K562 (cell line): ENCODE measurements at regions not wholly inside any gene's neighbourhood (a gene's known extent, or its start where the extent isn't known, plus 50 kb on each side); places are given as distances from the start of the nearest gene placed in this dataset.

Source experiments
- AFF1 ChIP-seq, 2 experiments: fragments of 450-650 bp; IDR thresholded peaks; 2 replicates each; pipeline ENCODE4 v1.6.1; 2018; ENCODE audit warnings: mild to moderate bottlenecking in 2 of 2, low read depth in 1 of 2; ENCODE audit not compliant: partially characterized antibody in 2 of 2
- CBFA2T3 ChIP-seq: fragments of 450-650 bp; IDR thresholded peaks from 2 replicates; pipeline ENCODE4 v1.6.1; 2017
- CTBP1 ChIP-seq: fragments of 450-650 bp; IDR thresholded peaks from 2 replicates; pipeline ENCODE4 v1.6.1; 2016; ENCODE audit warnings: borderline replicate concordance
- CXXC5 ChIP-seq: fragments of 250-450 bp; sonication (Bioruptor Pico); IDR thresholded peaks from 2 replicates; pipeline ENCODE4 v1.8.0; 2022; ENCODE audit warnings: inconsistent platforms, mild to moderate bottlenecking, moderate library complexity
- EP300 ChIP-seq: IDR thresholded peaks from 2 replicates; pipeline ENCODE4 v1.6.1; 2012; ENCODE audit warnings: low read length, improper control_type of control experiment
- FOXK2 ChIP-seq, 2 experiments: fragments of 450-650 bp; IDR thresholded peaks in 1 of 2; conservative IDR thresholded peaks in 1 of 2; 2 replicates each; pipeline ENCODE4 v1.6.1; 2016; ENCODE audit warnings: low read depth in 2 of 2, mild to moderate bottlenecking in 1 of 2
- HNRNPK ChIP-seq: fragments of 200-400 bp; formaldehyde crosslinking; IDR thresholded peaks from one replicate; pipeline ENCODE4 v1.6.1; 2018; ENCODE audit warnings: mild to moderate bottlenecking, low read depth, low read length; ENCODE audit not compliant: poor library complexity, severe bottlenecking
- MCM2 ChIP-seq: fragments of 450-650 bp; IDR thresholded peaks from 2 replicates; pipeline ENCODE4 v1.6.1; 2017; ENCODE audit warnings: low read depth, mild to moderate bottlenecking
- NBN ChIP-seq: fragments of 450-650 bp; IDR thresholded peaks from 2 replicates; pipeline ENCODE4 v1.6.1; 2016; ENCODE audit warnings: low read depth, mild to moderate bottlenecking
- NFATC3 ChIP-seq: fragments of 450-650 bp; IDR thresholded peaks from 2 replicates; pipeline ENCODE4 v1.6.1; 2017; ENCODE audit warnings: mild to moderate bottlenecking
- NR2C1 ChIP-seq, 2 experiments: fragments of 450-650 bp; IDR thresholded peaks; 2 replicates each; pipeline ENCODE4 v1.6.1; 2017; ENCODE audit warnings: mild to moderate bottlenecking in 2 of 2, antibody characterized with exemption in 1 of 2, inconsistent platforms in 1 of 2, missing compliant biosample characterization in 1 of 2, missing genetic modification characterization in 1 of 2
- PRPF4 ChIP-seq: fragments of 200-400 bp; formaldehyde crosslinking; IDR thresholded peaks from one replicate; pipeline ENCODE4 v1.6.1; 2017; ENCODE audit warnings: low read length, low read depth, mild to moderate bottlenecking; ENCODE audit not compliant: insufficient read depth, poor library complexity, severe bottlenecking
- TAF1 ChIP-seq: IDR thresholded peaks from 2 replicates; pipeline ENCODE4 v1.6.1; 2011; ENCODE audit warnings: mild to moderate bottlenecking, low read length, moderate library complexity; ENCODE audit not compliant: insufficient read depth, control insufficient read depth, severe bottlenecking; ENCODE audit errors: extremely low read depth
- TAF7 ChIP-seq: fragments of 450-650 bp; IDR thresholded peaks from 2 replicates; pipeline ENCODE4 v1.6.1; 2016; ENCODE audit warnings: missing genetic modification characterization, missing compliant biosample characterization
- TCF3 ChIP-seq: sonication (generic); formaldehyde crosslinking; IDR thresholded peaks from 2 replicates; pipeline ENCODE4 v1.4.0; 2020; ENCODE audit warnings: mild to moderate bottlenecking, missing genetic modification reagents
- U2AF2 ChIP-seq: fragments of 200-400 bp; formaldehyde crosslinking; optimal IDR thresholded peaks from 2 replicates; pipeline ENCODE3; 2017; ENCODE audit warnings: low read depth, mild to moderate bottlenecking, low read length
- YY1 ChIP-seq, 3 experiments: IDR thresholded peaks; 2 replicates each; pipeline ENCODE4 v1.6.1; 2011; ENCODE audit warnings: low read length in 2 of 3, mild to moderate bottlenecking in 2 of 3, moderate library complexity in 2 of 3, borderline replicate concordance in 1 of 3, control low read depth in 1 of 3, low read depth in 1 of 3; ENCODE audit not compliant: insufficient read depth in 3 of 3, insufficient replicate concordance in 2 of 3, control insufficient read depth in 1 of 3, insufficient read length in 1 of 3; ENCODE audit errors: extremely low read depth in 1 of 3
- ZNF75A ChIP-seq: fragments of 450-650 bp; formaldehyde crosslinking; IDR thresholded peaks from 2 replicates; pipeline ENCODE4 v1.4.0; 2020; ENCODE audit warnings: mild to moderate bottlenecking
- TF ChIP-seq, protein P1 (sequence below): fragments of 450-650 bp; IDR thresholded peaks from 2 replicates; pipeline ENCODE4 v1.6.1; 2016
- TF ChIP-seq, protein P2 (sequence below): fragments of 450-650 bp; formaldehyde crosslinking; IDR thresholded peaks from 2 replicates; pipeline ENCODE4 v1.4.0; 2022; ENCODE audit warnings: mild to moderate bottlenecking, moderate library complexity

- TF ChIP-seq TAF7 (tag) = peak; percentile 40; the same call in 1 of the 2 replicates
- peak; percentile 67; the same call in 1 of the 2 replicates for TF ChIP-seq NR2C1 (IDR thresholded peaks at IDR 0.05)
- TF ChIP-seq NR2C1 (tag; IDR thresholded peaks at IDR 0.05) = no peak
- peak; percentile 72 for TF ChIP-seq TAF1
- no peak for TF ChIP-seq HNRNPK
- TF ChIP-seq CBFA2T3 = peak; percentile 55
- TF ChIP-seq MCM2 = no peak
- no peak for TF ChIP-seq ZNF75A (CRISPR knock-in tag)
- TF ChIP-seq EP300 = peak; percentile 26; the same call in 1 of the 2 replicates
- no peak for TF ChIP-seq PRPF4
- no peak for TF ChIP-seq U2AF2
- TF ChIP-seq TCF3 (CRISPR knock-in tag) = peak; percentile 46; the same call in 1 of the 2 replicates
- TF ChIP-seq YY1 (IDR thresholded peaks at IDR 0.05; ENCODE audit: borderline replicate concordance in 1 of 3, control insufficient read depth in 1 of 3, extremely low read depth in 1 of 3, insufficient read depth in 3 of 3, insufficient read length in 1 of 3, insufficient replicate concordance in 2 of 3, low read depth in 1 of 3, low read length in 2 of 3) = peak in 2 of 3 experiments; percentile 23 to 66
- peak in 1 of 2 experiments; percentile 46 for TF ChIP-seq AFF1 (IDR thresholded peaks at IDR 0.05; ENCODE audit: low read depth in 1 of 2, partially characterized antibody in 2 of 2)
- TF ChIP-seq NFATC3 = peak; percentile 45; the same call in 1 of the 2 replicates
- TF ChIP-seq, protein P1, sequence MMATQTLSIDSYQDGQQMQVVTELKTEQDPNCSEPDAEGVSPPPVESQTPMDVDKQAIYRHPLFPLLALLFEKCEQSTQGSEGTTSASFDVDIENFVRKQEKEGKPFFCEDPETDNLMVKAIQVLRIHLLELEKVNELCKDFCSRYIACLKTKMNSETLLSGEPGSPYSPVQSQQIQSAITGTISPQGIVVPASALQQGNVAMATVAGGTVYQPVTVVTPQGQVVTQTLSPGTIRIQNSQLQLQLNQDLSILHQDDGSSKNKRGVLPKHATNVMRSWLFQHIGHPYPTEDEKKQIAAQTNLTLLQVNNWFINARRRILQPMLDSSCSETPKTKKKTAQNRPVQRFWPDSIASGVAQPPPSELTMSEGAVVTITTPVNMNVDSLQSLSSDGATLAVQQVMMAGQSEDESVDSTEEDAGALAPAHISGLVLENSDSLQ = no peak; the same call in 1 of the 2 replicates
- TF ChIP-seq, protein P2, sequence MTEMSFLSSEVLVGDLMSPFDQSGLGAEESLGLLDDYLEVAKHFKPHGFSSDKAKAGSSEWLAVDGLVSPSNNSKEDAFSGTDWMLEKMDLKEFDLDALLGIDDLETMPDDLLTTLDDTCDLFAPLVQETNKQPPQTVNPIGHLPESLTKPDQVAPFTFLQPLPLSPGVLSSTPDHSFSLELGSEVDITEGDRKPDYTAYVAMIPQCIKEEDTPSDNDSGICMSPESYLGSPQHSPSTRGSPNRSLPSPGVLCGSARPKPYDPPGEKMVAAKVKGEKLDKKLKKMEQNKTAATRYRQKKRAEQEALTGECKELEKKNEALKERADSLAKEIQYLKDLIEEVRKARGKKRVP (CRISPR knock-in tag) = 0 out of 2 replicates have a peak, but pooled peaks have one; percentile 59
- TF ChIP-seq CTBP1 = peak; percentile 52
- TF ChIP-seq FOXK2 (conservative IDR thresholded peaks at IDR 0.05 in 1 of 2, IDR thresholded peaks at IDR 0.05 in 1 of 2; ENCODE audit: low read depth in 2 of 2) = peak; percentile 89 to 92
- peak; percentile 53; the same call in 1 of the 2 replicates for TF ChIP-seq NBN
- TF ChIP-seq CXXC5 (CRISPR knock-in tag) = peak; percentile 22; the same call in 1 of the 2 replicates
Measured at GRCh38 chr7:130942211-130942964, 208.4 kb upstream of the KLF14 start (continued).
